GM21737 (cell line): ENCODE measurements at regions not wholly inside any gene's neighbourhood (a gene's known extent, or its start where the extent isn't known, plus 50 kb on each side); places are given as distances from the start of the nearest gene placed in this dataset.

ENCODE experiments used
- ATAC-seq: cut with Tn5 transposase; IDR thresholded peaks from one replicate; pipeline ENCODE4 v1.9.1; 2021; ENCODE audit warnings: mild to moderate bottlenecking, moderate library complexity; ENCODE audit not compliant: unreplicated experiment

GRCh38 chr16:56094231-56094630 is 97.1 kb upstream of the GNAO1 start:
- ATAC-seq: no peak

GRCh38 chr16:56093055-56093454 is 98.2 kb upstream of the GNAO1 start:
- no peak for ATAC-seq

- ATAC-seq: no peak
Measured at GRCh38 chr16:56090076-56090475, 101.2 kb upstream of the GNAO1 start.

GRCh38 chr16:56087626-56088025 is 103.7 kb upstream of the GNAO1 start:
- no peak for ATAC-seq

- no peak for ATAC-seq
Measured at GRCh38 chr16:56081371-56081770, 109.9 kb upstream of the GNAO1 start.

- no peak for ATAC-seq
Measured at GRCh38 chr16:56075732-56076388, 115.4 kb upstream of the GNAO1 start.

GRCh38 chr16:56073508-56073907 is 117.8 kb upstream of the GNAO1 start:
- no peak for ATAC-seq

GRCh38 chr16:56072096-56072495 is 119.2 kb upstream of the GNAO1 start:
- ATAC-seq: no peak

- ATAC-seq: no peak
Measured at GRCh38 chr16:56068816-56069215, 122.5 kb upstream of the GNAO1 start.

- ATAC-seq: no peak
Measured at GRCh38 chr16:56068314-56068713, 123.0 kb upstream of the GNAO1 start.

- ATAC-seq: no peak
Measured at GRCh38 chr16:56067406-56067805, 123.9 kb upstream of the GNAO1 start.

GRCh38 chr16:56066617-56067016 is 124.7 kb upstream of the GNAO1 start:
- no peak for ATAC-seq

- no peak for ATAC-seq
Measured at GRCh38 chr16:56063111-56063510, 128.2 kb upstream of the GNAO1 start.

GRCh38 chr16:56057151-56057550 is 134.1 kb upstream of the GNAO1 start:
- no peak for ATAC-seq

- no peak for ATAC-seq
Measured at GRCh38 chr16:56050916-56051315, 140.4 kb upstream of the GNAO1 start.

GRCh38 chr16:56048425-56049105 is 142.7 kb upstream of the GNAO1 start:
- peak; percentile 91 for ATAC-seq

GRCh38 chr16:56047307-56048234 is 143.7 kb upstream of the GNAO1 start:
- ATAC-seq: no peak

GRCh38 chr16:56042416-56042815 is 148.9 kb upstream of the GNAO1 start:
- ATAC-seq: no peak

- ATAC-seq: no peak
Measured at GRCh38 chr16:56041556-56042140, 149.6 kb upstream of the GNAO1 start.

GRCh38 chr16:56038564-56039098 is 152.7 kb upstream of the GNAO1 start:
- no peak for ATAC-seq

GRCh38 chr16:56032072-56032471 is 156.9 kb upstream of the CES5A start:
- ATAC-seq: no peak
